ENCODE measurements at regions not wholly inside any gene's neighbourhood (a gene's known extent, or its start where the extent isn't known, plus 50 kb on each side); places are given as distances from the start of the nearest gene placed in this dataset.
"Not testable (repeated sequence)": the region's sequence is repeated elsewhere in the genome, so short reads cannot be mapped to it uniquely, and the experiment has no call there.

DNA sequence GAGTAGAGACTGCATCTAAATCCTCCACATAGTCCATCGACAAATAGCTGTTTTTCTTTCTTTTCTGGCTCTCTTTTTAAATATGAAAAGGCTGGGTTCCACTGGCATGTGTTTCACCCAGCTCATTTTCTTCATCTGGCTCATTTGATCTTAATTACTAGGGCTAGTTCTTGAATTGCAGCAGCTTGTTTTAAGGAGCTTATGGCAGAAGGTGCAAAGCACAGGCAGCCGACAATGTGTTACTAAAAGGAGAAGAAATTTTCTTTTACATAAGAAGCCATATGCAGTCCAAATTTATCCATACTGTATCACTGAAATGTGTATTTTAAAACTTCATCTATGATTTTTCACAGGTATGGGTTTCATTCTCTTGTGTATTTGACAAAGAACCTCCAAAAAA, 205.6 kb upstream of the PTER start:
- H3K9me3 Mint-ChIP-seq, result peaks cover 14% of the 10 kb centered on the region

GRCh38 chr10:16231734-16232435, 204.9 kb upstream of the PTER start:
- H3K4me1 Mint-ChIP-seq (ENCODE audit: low read depth), result no peaks in the 10 kb centered on the region
- H3K4me3 Mint-ChIP-seq, result no peak overlapping the region
- H3K27me3 Mint-ChIP-seq (ENCODE audit: low read depth), result no peaks in the 10 kb centered on the region
- no peak for DNase-seq (ENCODE audit: low spot score)
- no peak overlapping the region for H3K27ac Mint-ChIP-seq
- peaks cover 14% of the 10 kb centered on the region for H3K9me3 Mint-ChIP-seq
- H3K36me3 Mint-ChIP-seq (ENCODE audit: low read depth), result no peaks in the 10 kb centered on the region

More for the DNA sequence above, 205.6 kb upstream of the PTER start:
- no peaks in the 10 kb centered on the region for H3K36me3 Mint-ChIP-seq (ENCODE audit: low read depth)
- no peaks in the 10 kb centered on the region for H3K4me1 Mint-ChIP-seq (ENCODE audit: low read depth)
- no peaks in the 10 kb centered on the region for H3K27me3 Mint-ChIP-seq (ENCODE audit: low read depth)
- H3K27ac Mint-ChIP-seq, result no peak overlapping the region
- no peak for DNase-seq (ENCODE audit: low spot score)
- no peak overlapping the region for H3K4me3 Mint-ChIP-seq

DNA sequence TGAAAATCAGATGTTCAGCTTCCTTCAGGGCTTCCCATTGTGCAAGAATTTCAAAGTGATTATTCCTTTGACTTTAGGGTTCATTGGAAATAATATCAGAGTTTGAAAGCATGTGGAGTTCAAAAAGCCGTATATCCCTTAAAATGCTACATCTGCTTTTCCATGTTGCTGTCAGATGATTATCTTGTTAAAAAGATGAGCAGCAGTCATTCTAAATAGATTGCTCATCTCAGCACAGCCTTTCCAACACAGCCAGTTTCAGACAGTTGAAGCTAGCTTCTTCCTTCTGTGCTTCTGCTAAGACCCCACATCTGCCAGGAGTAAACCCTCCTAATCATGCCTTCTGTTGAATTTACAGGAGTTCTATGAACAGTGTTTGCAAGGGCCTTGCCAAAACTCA, 204.4 kb upstream of the PTER start:
- Mint-ChIP-seq H3K4me1 (ENCODE audit: low read depth) (no peaks in the 10 kb centered on the region), H3K4me3 (no peak overlapping the region), H3K9me3 (peaks cover 9% of the 10 kb centered on the region), H3K36me3 (ENCODE audit: low read depth) (no peaks in the 10 kb centered on the region), H3K27ac (no peak overlapping the region), H3K27me3 (ENCODE audit: low read depth) (no peaks in the 10 kb centered on the region)
- no peak for DNase-seq (ENCODE audit: low spot score)

DNA sequence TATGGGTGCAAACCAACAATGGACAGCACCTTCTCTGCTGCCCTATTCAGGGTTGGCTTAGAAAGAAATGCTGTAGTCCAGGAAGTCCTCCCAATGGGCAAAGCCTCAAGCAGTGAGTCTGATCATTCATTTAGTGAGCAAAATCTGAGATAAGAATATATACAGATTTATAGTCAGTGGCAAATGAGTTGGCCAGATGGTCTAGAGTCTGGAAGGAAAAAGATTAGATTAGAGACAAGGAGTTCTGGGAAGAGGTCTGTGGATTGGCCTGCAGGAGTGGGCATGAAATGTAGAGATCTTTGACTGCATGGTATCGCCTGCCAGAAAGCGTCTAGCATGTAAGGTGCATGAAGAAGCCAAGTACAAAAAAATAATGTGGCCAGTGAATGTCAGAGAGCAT, 201.9 kb upstream of the PTER start:
- Mint-ChIP-seq H3K9me3 (no peaks in the 10 kb centered on the region), H3K36me3 (ENCODE audit: low read depth) (no peaks in the 10 kb centered on the region), H3K27me3 (ENCODE audit: low read depth) (no peaks in the 10 kb centered on the region), H3K27ac (no peak overlapping the region), H3K4me3 (no peak overlapping the region), H3K4me1 (ENCODE audit: low read depth) (no peaks in the 10 kb centered on the region)
- no peak for DNase-seq (ENCODE audit: low spot score)

- H3K36me3 Mint-ChIP-seq (ENCODE audit: low read depth), result no peaks in the 10 kb centered on the region
These were observed 194.4 kb upstream of the PTER start for GRCh38 chr10:16242446-16242845.

GRCh38 chr10:16242859-16243613, 193.8 kb upstream of the PTER start:
- Mint-ChIP-seq H3K27ac (no peak overlapping the region), H3K36me3 (ENCODE audit: low read depth) (no peaks in the 10 kb centered on the region), H3K27me3 (ENCODE audit: low read depth) (no peaks in the 10 kb centered on the region), H3K4me1 (ENCODE audit: low read depth) (no peaks in the 10 kb centered on the region), H3K9me3 (peaks cover 3% of the 10 kb centered on the region), H3K4me3 (no peak overlapping the region)
- DNase-seq (ENCODE audit: low spot score), result no peak

More at GRCh38 chr10:16242446-16242845, 194.4 kb upstream of the PTER start:
- Mint-ChIP-seq H3K9me3 (peaks cover 3% of the 10 kb centered on the region), H3K27me3 (ENCODE audit: low read depth) (no peaks in the 10 kb centered on the region), H3K27ac (no peak overlapping the region), H3K4me1 (ENCODE audit: low read depth) (no peaks in the 10 kb centered on the region), H3K4me3 (no peak overlapping the region)
- no peak for DNase-seq (ENCODE audit: low spot score)

DNA sequence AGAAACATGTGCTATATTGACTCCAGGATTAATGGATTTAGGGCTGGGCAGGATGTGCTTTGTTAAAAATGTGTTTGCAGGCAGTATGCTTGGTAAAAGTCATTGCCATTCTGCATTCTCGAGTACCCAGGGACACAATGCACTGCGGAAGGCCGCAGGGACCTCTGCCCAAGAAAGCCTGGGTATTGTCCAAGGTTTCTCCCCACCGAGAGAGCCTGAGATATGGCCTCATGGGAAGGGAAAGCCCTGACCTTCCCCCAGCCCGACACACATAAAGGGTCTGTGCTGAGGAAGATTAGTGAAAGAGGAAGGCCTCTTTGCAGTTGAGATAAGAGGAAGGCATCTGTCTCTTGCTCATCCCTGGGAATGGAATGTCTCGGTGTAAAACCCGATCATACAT, 186.7 kb upstream of the PTER start:
- not testable (repeated sequence) for H3K36me3 Mint-ChIP-seq (ENCODE audit: low read depth); H3K27ac Mint-ChIP-seq; H3K4me3 Mint-ChIP-seq; H3K4me1 Mint-ChIP-seq (ENCODE audit: low read depth); DNase-seq (ENCODE audit: low spot score); H3K27me3 Mint-ChIP-seq (ENCODE audit: low read depth)
- peaks cover 16% of the 10 kb centered on the region for H3K9me3 Mint-ChIP-seq

- H3K27me3 Mint-ChIP-seq (ENCODE audit: low read depth), result no peaks in the 10 kb centered on the region
- H3K9me3 Mint-ChIP-seq, result peaks cover 29% of the 10 kb centered on the region
- H3K36me3 Mint-ChIP-seq (ENCODE audit: low read depth), result no peaks in the 10 kb centered on the region
These were observed 180.5 kb upstream of the PTER start for GRCh38 chr10:16256336-16256735.

GRCh38 chr10:16258291-16259040, 178.3 kb upstream of the PTER start:
- no peaks in the 10 kb centered on the region for H3K4me1 Mint-ChIP-seq (ENCODE audit: low read depth)
- DNase-seq (ENCODE audit: low spot score), result no peak
- H3K9me3 Mint-ChIP-seq, result peaks cover 17% of the 10 kb centered on the region
- no peaks in the 10 kb centered on the region for H3K36me3 Mint-ChIP-seq (ENCODE audit: low read depth)
- H3K27me3 Mint-ChIP-seq (ENCODE audit: low read depth), result no peaks in the 10 kb centered on the region
- no peak overlapping the region for H3K4me3 Mint-ChIP-seq
- no peak overlapping the region for H3K27ac Mint-ChIP-seq

More at GRCh38 chr10:16256336-16256735, 180.5 kb upstream of the PTER start:
- Mint-ChIP-seq H3K4me1 (ENCODE audit: low read depth) (no peaks in the 10 kb centered on the region), H3K27ac (no peak overlapping the region), H3K4me3 (no peak overlapping the region)
- no peak for DNase-seq (ENCODE audit: low spot score)

DNA sequence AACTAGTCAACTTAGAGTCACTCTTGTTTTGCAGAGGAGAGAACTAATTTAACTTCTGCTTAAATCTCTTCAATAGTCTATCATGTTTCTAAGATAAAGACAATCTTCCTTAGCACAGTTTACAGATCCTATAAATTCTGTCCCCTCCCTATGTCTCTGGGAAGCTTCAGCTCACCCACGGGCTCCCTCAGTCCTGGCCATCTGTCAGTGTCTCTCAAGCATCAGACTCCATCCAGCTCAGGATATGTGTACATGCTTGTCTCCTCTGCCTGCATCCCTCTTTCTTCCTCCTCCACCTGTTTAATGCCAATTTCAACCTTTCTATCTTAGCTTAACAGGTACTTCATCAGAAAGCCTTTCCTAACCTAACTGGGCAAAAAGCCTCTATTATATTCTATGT, 177.1 kb upstream of the PTER start:
- H3K4me3 Mint-ChIP-seq, result no peak overlapping the region
- DNase-seq (ENCODE audit: low spot score), result no peak
- H3K27me3 Mint-ChIP-seq (ENCODE audit: low read depth), result no peaks in the 10 kb centered on the region
- H3K36me3 Mint-ChIP-seq (ENCODE audit: low read depth), result no peaks in the 10 kb centered on the region
- no peak overlapping the region for H3K27ac Mint-ChIP-seq
- H3K9me3 Mint-ChIP-seq, result peaks cover 14% of the 10 kb centered on the region
- no peaks in the 10 kb centered on the region for H3K4me1 Mint-ChIP-seq (ENCODE audit: low read depth)

DNA sequence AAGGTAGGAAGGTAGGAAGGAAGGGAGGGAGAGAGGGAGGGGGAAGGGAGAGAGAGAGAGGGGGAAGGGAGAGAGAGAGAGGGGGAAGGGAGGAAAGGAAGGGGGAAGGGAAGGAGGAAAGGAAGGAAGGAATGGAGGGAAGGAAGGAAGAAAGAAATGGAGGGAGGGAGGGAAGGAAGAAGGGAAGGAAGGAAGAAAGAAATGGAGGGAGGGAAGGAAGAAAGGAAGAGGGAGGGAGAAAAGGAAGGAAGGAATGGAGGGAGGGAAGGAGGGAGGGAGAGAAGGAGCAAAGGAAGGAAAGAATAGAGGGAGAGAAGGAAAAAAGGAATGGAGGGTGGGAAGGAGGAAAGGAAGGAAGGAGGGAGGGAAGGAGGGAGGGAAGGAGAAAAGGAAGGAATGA, 176.4 kb upstream of the PTER start:
- Mint-ChIP-seq H3K9me3 (peaks cover 10% of the 10 kb centered on the region), H3K36me3 (ENCODE audit: low read depth) (no peaks in the 10 kb centered on the region), H3K27me3 (ENCODE audit: low read depth) (no peaks in the 10 kb centered on the region), H3K27ac (no peak overlapping the region), H3K4me3 (no peak overlapping the region), H3K4me1 (ENCODE audit: low read depth) (no peaks in the 10 kb centered on the region)
- DNase-seq (ENCODE audit: low spot score), result no peak

GRCh38 chr10:16271571-16271970, 165.2 kb upstream of the PTER start:
- H3K4me1 Mint-ChIP-seq (ENCODE audit: low read depth), result no peaks in the 10 kb centered on the region
- no peak overlapping the region for H3K27ac Mint-ChIP-seq
- no peak overlapping the region for H3K4me3 Mint-ChIP-seq
- DNase-seq (ENCODE audit: low spot score), result no peak
- H3K36me3 Mint-ChIP-seq (ENCODE audit: low read depth), result no peaks in the 10 kb centered on the region
- peaks cover 13% of the 10 kb centered on the region for H3K9me3 Mint-ChIP-seq
- H3K27me3 Mint-ChIP-seq (ENCODE audit: low read depth), result no peaks in the 10 kb centered on the region

DNA sequence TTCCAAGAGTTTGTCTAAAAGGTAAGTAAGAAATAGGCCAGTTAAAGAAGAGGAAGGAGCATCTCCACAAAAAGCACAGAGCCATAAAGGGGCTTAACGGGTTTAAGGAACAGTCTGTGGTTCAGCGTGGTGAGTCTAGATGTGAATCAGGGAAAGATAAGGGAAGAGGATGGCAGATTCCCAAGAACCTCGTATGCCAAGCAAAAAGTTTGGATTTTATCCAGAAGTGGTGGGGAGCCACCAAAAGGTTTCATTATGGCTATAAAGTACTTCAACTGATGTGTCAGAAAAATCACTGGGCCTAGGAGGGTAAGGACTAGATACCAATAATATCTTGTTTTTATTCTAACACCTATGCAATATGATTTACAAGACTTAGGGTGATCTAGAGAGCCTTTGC, 161.9 kb upstream of the PTER start:
- Mint-ChIP-seq H3K4me1 (ENCODE audit: low read depth) (no peaks in the 10 kb centered on the region), H3K4me3 (no peak overlapping the region), H3K9me3 (peaks cover 10% of the 10 kb centered on the region)

DNA sequence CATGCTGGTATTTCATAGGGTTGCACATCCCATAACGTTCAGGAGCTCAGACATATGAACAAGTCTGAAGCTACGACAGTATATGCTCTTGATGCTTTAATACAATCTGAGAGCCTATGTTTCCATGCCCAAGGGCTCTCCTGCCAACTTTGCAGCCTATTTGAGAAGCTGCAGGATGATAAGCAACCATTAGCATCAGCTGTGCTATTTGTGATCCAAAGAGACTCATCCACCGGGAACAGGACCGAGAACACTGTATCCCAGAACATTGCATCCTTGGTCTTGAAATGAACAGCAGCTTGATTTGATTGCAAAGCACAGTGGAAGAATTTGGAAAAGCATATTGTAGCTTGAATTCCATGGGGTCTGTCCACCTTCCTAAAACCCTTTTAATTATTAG, 156.2 kb upstream of the PTER start:
- no peaks in the 10 kb centered on the region for H3K27me3 Mint-ChIP-seq (ENCODE audit: low read depth)
- no peaks in the 10 kb centered on the region for H3K4me1 Mint-ChIP-seq (ENCODE audit: low read depth)
- no peak for DNase-seq (ENCODE audit: low spot score)
- no peak overlapping the region for H3K27ac Mint-ChIP-seq
- H3K9me3 Mint-ChIP-seq, result peaks cover 6% of the 10 kb centered on the region
- no peaks in the 10 kb centered on the region for H3K36me3 Mint-ChIP-seq (ENCODE audit: low read depth)
- H3K4me3 Mint-ChIP-seq, result no peak overlapping the region

More for the DNA sequence above, 161.9 kb upstream of the PTER start:
- H3K27me3 Mint-ChIP-seq (ENCODE audit: low read depth), result no peaks in the 10 kb centered on the region
- H3K27ac Mint-ChIP-seq, result no peak overlapping the region
- no peak for DNase-seq (ENCODE audit: low spot score)
- no peaks in the 10 kb centered on the region for H3K36me3 Mint-ChIP-seq (ENCODE audit: low read depth)

All from T-helper 2 cell treated with Interferon-gamma antibody and Interleukin-4, amounts not matched to agents 5 μg/mL and 100 μg/mL, for 36 hours (primary cell).